B cell (primary cell): ENCODE measurements at regions not wholly inside any gene's neighbourhood (a gene's known extent, or its start where the extent isn't known, plus 50 kb on each side); places are given as distances from the start of the nearest gene placed in this dataset. TPM values are rescaled to one million over a fixed set of nuclear protein-coding genes. Genes with fewer than 3 reads are reported as not detected.

Source experiments
- ATAC-seq: fragments of 200-7000 bp; cut with Tn5 transposase; one replicate; pipeline ENCODE4 v1.10.0; 2021; ENCODE audit warnings: low read depth, mild to moderate bottlenecking, moderate number of reproducible peaks, moderate library complexity
- CTCF ChIA-PET: fragments of 350-600 bp; sonication (Branson Sonifier 250); formaldehyde crosslinking; loops from one replicate; lab custom pipeline; 2021; ENCODE audit warnings: antibody characterized with exemption, inconsistent platforms; lab: Charles Lee
- POLR2A ChIA-PET: fragments of 350-600 bp; sonication (Branson Sonifier 250); formaldehyde crosslinking; loops from one replicate; lab custom pipeline; 2021; ENCODE audit warnings: antibody characterized with exemption; lab: Charles Lee
- DNase-seq: peaks from one replicate; pipeline ENCODE4 v3.0.0; 2013
- H2AFZ ChIP-seq: 2 replicates; pipeline ENCODE4 v1.6.1; 2012; ENCODE audit warnings: mild to moderate bottlenecking, low read depth, low read length; ENCODE audit not compliant: insufficient read depth, poor library complexity, severe bottlenecking
- H3K27ac ChIP-seq, 2 donors: 1 replicate in 1 of 2; 2 replicates in 1 of 2; pipeline ENCODE4 v1.5.1; 2012 to 2013; ENCODE audit warnings: low read length in 2 of 2, mild to moderate bottlenecking in 2 of 2, moderate library complexity in 1 of 2
- H3K27me3 ChIP-seq, 4 experiments: fragments of 200-600 bp in 1 of 4; sonication (generic) in 1 of 4; replicated peaks in 1 of 4; 1 replicate in 2 of 4; 2 replicates in 2 of 4; pipeline versions ENCODE4 v1.6.1 to v1.7.0; 2013 to 2016; ENCODE audit warnings: low read length in 3 of 4, mild to moderate bottlenecking in 2 of 4, mixed read lengths in 1 of 4, moderate library complexity in 1 of 4; ENCODE audit not compliant: insufficient read depth in 4 of 4, control insufficient read depth in 3 of 4; ENCODE audit errors: control extremely low read depth in 1 of 4
- H3K36me3 ChIP-seq, 2 experiments: replicated peaks in 1 of 2; 1 replicate in 1 of 2; 2 replicates in 1 of 2; pipeline versions ENCODE4 v1.6.1 to v1.7.1; 2013; ENCODE audit warnings: low read length in 1 of 2; ENCODE audit not compliant: insufficient read depth in 2 of 2, control insufficient read depth in 1 of 2; ENCODE audit errors: control extremely low read depth in 1 of 2, extremely low read depth in 1 of 2
- H3K4me1 ChIP-seq, 2 donors: fragments of 200-600 bp in 1 of 2; sonication (generic) in 1 of 2; 1 replicate in 1 of 2; 2 replicates in 1 of 2; pipeline versions ENCODE4 v1.5.1 to v1.6.1; 2013 to 2017; ENCODE audit warnings: low read length in 2 of 2; ENCODE audit not compliant: control insufficient read depth in 2 of 2, insufficient read depth in 2 of 2
- H3K4me2 ChIP-seq: replicated peaks from 2 replicates; pipeline ENCODE3; 2012; ENCODE audit warnings: mild to moderate bottlenecking, low read depth, low read length; ENCODE audit not compliant: poor library complexity, severe bottlenecking
- H3K4me3 ChIP-seq, 5 experiments: fragments of 200-600 bp in 1 of 5; sonication (generic) in 1 of 5; 1 replicate in 3 of 5; 2 replicates in 2 of 5; pipeline versions ENCODE4 v1.5.1 to v1.7.0; 2011 to 2016; ENCODE audit warnings: low read length in 4 of 5, mild to moderate bottlenecking in 4 of 5, low read depth in 2 of 5, control low read depth in 1 of 5, moderate library complexity in 1 of 5; ENCODE audit not compliant: insufficient read depth in 1 of 5; ENCODE audit errors: control extremely low read depth in 1 of 5, extremely low read depth in 1 of 5
- H3K79me2 ChIP-seq: fragments of 200-600 bp; sonication (generic); one replicate; pipeline ENCODE4 v1.6.0; 2016; ENCODE audit warnings: low read length; ENCODE audit not compliant: control insufficient read depth, insufficient read depth
- H3K9ac ChIP-seq: fragments of 200-600 bp; sonication (generic); 2 replicates; pipeline ENCODE4 v1.6.1; 2017; ENCODE audit warnings: mild to moderate bottlenecking, low read length, moderate library complexity
- H3K9me3 ChIP-seq, 3 donors: one replicate each; pipeline versions ENCODE4 v1.6.1 to v1.7.1; 2013; ENCODE audit warnings: low read length in 2 of 3; ENCODE audit not compliant: control insufficient read depth in 2 of 3, insufficient read depth in 1 of 3; ENCODE audit errors: control extremely low read depth in 1 of 3
- H4K20me1 ChIP-seq: 2 replicates; pipeline ENCODE4 v1.6.0; 2012; ENCODE audit warnings: mild to moderate bottlenecking, low read length; ENCODE audit not compliant: insufficient read depth, control insufficient read depth, poor library complexity, severe bottlenecking
- H3K27ac Mint-ChIP-seq: one replicate; pipeline ENCODE4 v1.8.0; 2021; ENCODE audit warnings: mixed read lengths
- H3K27me3 Mint-ChIP-seq: one replicate; pipeline ENCODE4 v1.8.0; 2021; ENCODE audit warnings: mixed read lengths
- H3K4me1 Mint-ChIP-seq: one replicate; pipeline ENCODE4 v1.8.0; 2021; ENCODE audit warnings: mixed read lengths
- H3K4me3 Mint-ChIP-seq: one replicate; pipeline ENCODE4 v1.8.0; 2021; ENCODE audit warnings: mixed read lengths
- H3K9me3 Mint-ChIP-seq: one replicate; pipeline ENCODE4 v1.8.0; 2022; ENCODE audit warnings: mixed read lengths; ENCODE audit not compliant: insufficient read depth
- CTCF ChIP-seq: fragments of 200-600 bp; IDR thresholded peaks from one replicate; pipeline ENCODE4 v1.8.0; 2022; ENCODE audit warnings: antibody characterized with exemption, mild to moderate bottlenecking
- EZH2 ChIP-seq: IDR thresholded peaks from 2 replicates; pipeline ENCODE4 v1.6.1; 2012; ENCODE audit warnings: borderline replicate concordance, low read depth, mild to moderate bottlenecking, moderate library complexity, low read length; ENCODE audit not compliant: insufficient read depth, poor library complexity, severe bottlenecking
- WGBS: methylation state at CpG from one replicate; pipeline ENCODE4 v1.1.5; 2013; ENCODE audit warnings: missing lambda C conversion rate; ENCODE audit not compliant: insufficient coverage; 5-methylcytosine and 5-hydroxymethylcytosine counted together
- intact Hi-C: fragments of 100-400 bp; cut with micrococcal nuclease; formaldehyde crosslinking; loops from one replicate; pipeline ENCODE4 v1.10.0; 2022
- small RNA-seq: library from RNA; depleted of rRNA; stranded (forward); fragments of <200 nt; gene quantifications from one replicate; pipeline ENCODE3, GENCODE V24; 2012; ENCODE audit warnings: low replicate concordance, low read depth; ENCODE audit not compliant: insufficient read length

- Histone ChIP-seq H3K27me3 (peaks cover 0 to 3% (median 0%) of the 10 kb centered on the region in 4 experiments), H3K4me1 (no peaks in the 10 kb centered on the region), H3K4me2 (no peak overlapping the region), H3K9me3 (no peaks in the 10 kb centered on the region), H3K79me2 (no peaks in the 10 kb centered on the region), H3K9ac (no peak overlapping the region), H4K20me1 (no peaks in the 10 kb centered on the region), H2AFZ (no peak overlapping the region), H3K27ac (no peak overlapping the region), H3K36me3 (no peaks in the 10 kb centered on the region), H3K4me3 (no peak overlapping the region)
- intact Hi-C loops: no loop called here
- Mint-ChIP-seq H3K4me1 (no peaks in the 10 kb centered on the region), H3K27ac (no peak overlapping the region), H3K9me3 (no peaks in the 10 kb centered on the region), H3K27me3 (peaks cover 6% of the 10 kb centered on the region), H3K4me3 (no peak overlapping the region)
- 87% methylated on average over 4 of the region's 7 CpGs for WGBS
- DNase-seq: no peak
- CTCF ChIA-PET: no interaction called here
- POLR2A ChIA-PET: no interaction called here
- no peak for TF ChIP-seq EZH2
- TF ChIP-seq CTCF: no peak
- no peak for ATAC-seq
Measured at GRCh38 chrX:137101273-137101990, 67.6 kb upstream of the GPR101 start.

Small RNAs in the stretch of these regions (small RNA-seq; reads per million reads assigned to genes)
- not detected for gene AL355309.1
